H1 (cell line): ENCODE measurements at regions not wholly inside any gene's neighbourhood (a gene's known extent, or its start where the extent isn't known, plus 50 kb on each side); places are given as distances from the start of the nearest gene placed in this dataset.

Experiments
- CTCF ChIA-PET: fragments of 300-600 bp; sonication (Branson Sonifier 250); formaldehyde crosslinking; loops from one replicate; lab custom pipeline; 2021; ENCODE audit not compliant: partially characterized antibody; lab: Charles Lee
- POLR2A ChIA-PET: fragments of 300-600 bp; sonication (Branson Sonifier 250); formaldehyde crosslinking; loops from one replicate; lab custom pipeline; 2021; ENCODE audit warnings: inconsistent platforms; ENCODE audit not compliant: partially characterized antibody; lab: Charles Lee
- DNase-seq, 2 experiments: peaks; one replicate each; pipeline versions ENCODE4 v3.0.0 to v3.0.0-alpha.2; 2010 to 2022; ENCODE audit warnings: low spot score in 2 of 2, low read depth in 1 of 2, mixed read lengths in 1 of 2
- FAIRE-seq: peaks from 2 replicates; lab custom pipeline; 2011; peaks lifted over from hg19 to GRCh38; lab: Jason Lieb, UNC
- H2AFZ ChIP-seq: 2 replicates; pipeline ENCODE4 v1.8.1; 2012; ENCODE audit warnings: low read length, inconsistent platforms
- H2AK5ac ChIP-seq: 2 replicates; pipeline ENCODE4 v1.6.1; 2013; ENCODE audit warnings: low read depth, low read length
- H2BK120ac ChIP-seq: replicated peaks from 2 replicates; pipeline ENCODE3; 2013; ENCODE audit warnings: low read depth, low read length, inconsistent platforms
- H2BK12ac ChIP-seq: 2 replicates; pipeline ENCODE4 v1.6.1; 2013; ENCODE audit warnings: low read depth, low read length
- H2BK15ac ChIP-seq: 2 replicates; pipeline ENCODE4 v1.6.1; 2013; ENCODE audit warnings: low read length
- H2BK20ac ChIP-seq: 2 replicates; pipeline ENCODE4 v1.6.1; 2013; ENCODE audit warnings: low read length
- H2BK5ac ChIP-seq: 2 replicates; pipeline ENCODE4 v1.6.1; 2013; ENCODE audit warnings: low read depth, low read length
- H3K14ac ChIP-seq: 2 replicates; pipeline ENCODE4 v1.6.1; 2013; ENCODE audit warnings: inconsistent platforms; ENCODE audit not compliant: insufficient read length
- H3K18ac ChIP-seq: 2 replicates; pipeline ENCODE4 v1.6.1; 2013; ENCODE audit warnings: low read length; ENCODE audit errors: extremely low read depth
- H3K23ac ChIP-seq: 2 replicates; pipeline ENCODE4 v1.6.1; 2013; ENCODE audit warnings: inconsistent platforms; ENCODE audit not compliant: insufficient read length
- H3K23me2 ChIP-seq: 2 replicates; pipeline ENCODE4 v1.6.1; 2013; ENCODE audit warnings: low read depth, low read length
- H3K27ac ChIP-seq: 2 replicates; pipeline ENCODE4 v1.6.1; 2011; ENCODE audit warnings: low read depth, low read length, inconsistent platforms
- H3K27me3 ChIP-seq, 4 experiments: replicated peaks in 1 of 4; 1 replicate in 1 of 4; 2 replicates in 3 of 4; pipeline versions ENCODE4 v1.6.1 to v1.8.1; 2011 to 2013; ENCODE audit warnings: low read length in 3 of 4, mild to moderate bottlenecking in 3 of 4, inconsistent platforms in 2 of 4, mixed read lengths in 2 of 4, moderate library complexity in 1 of 4; ENCODE audit not compliant: control insufficient read depth in 3 of 4, insufficient read depth in 3 of 4; ENCODE audit errors: extremely low read depth in 1 of 4
- H3K36me3 ChIP-seq, 4 experiments: 2 replicates each; pipeline versions ENCODE4 v1.6.1 to v1.8.1; 2011 to 2013; ENCODE audit warnings: mild to moderate bottlenecking in 4 of 4, low read length in 3 of 4, moderate library complexity in 2 of 4, control low read depth in 1 of 4, inconsistent platforms in 1 of 4; ENCODE audit not compliant: insufficient read depth in 4 of 4, control insufficient read depth in 2 of 4
- H3K4ac ChIP-seq: replicated peaks from 2 replicates; pipeline ENCODE3; 2013; ENCODE audit warnings: low read length, low read depth, mixed read lengths, inconsistent platforms; ENCODE audit not compliant: insufficient read length
- H3K4me1 ChIP-seq, 4 experiments: replicated peaks in 1 of 4; 1 replicate in 1 of 4; 2 replicates in 3 of 4; pipeline versions ENCODE4 v1.6.1 to v1.8.1; 2011 to 2013; ENCODE audit warnings: low read length in 3 of 4, inconsistent platforms in 2 of 4, mixed read lengths in 1 of 4; ENCODE audit not compliant: insufficient read depth in 4 of 4, control insufficient read depth in 3 of 4
- H3K4me2 ChIP-seq, 2 experiments: 2 replicates each; pipeline versions ENCODE4 v1.6.1 to v1.8.1; 2011 to 2013; ENCODE audit warnings: low read depth in 2 of 2, low read length in 2 of 2, control low read depth in 1 of 2, inconsistent platforms in 1 of 2, mild to moderate bottlenecking in 1 of 2; ENCODE audit not compliant: insufficient read depth in 1 of 2
- H3K4me3 ChIP-seq, 4 experiments: fragments of 200-600, 300-600 bp in 1 of 4; sonication (generic), shearing (Covaris generic), sonication (Bioruptor Twin) in 1 of 4; 2 replicates each; pipeline versions ENCODE4 v1.5.1 to v1.8.1; 2011 to 2016; ENCODE audit warnings: low read length in 4 of 4, low read depth in 3 of 4, control low read depth in 2 of 4, inconsistent platforms in 2 of 4, mild to moderate bottlenecking in 2 of 4, mixed read lengths in 1 of 4, moderate library complexity in 1 of 4; ENCODE audit not compliant: insufficient read depth in 2 of 4; ENCODE audit errors: extremely low read depth in 1 of 4
- H3K56ac ChIP-seq: replicated peaks from 2 replicates; pipeline ENCODE3; 2013; ENCODE audit warnings: low read depth, mild to moderate bottlenecking, mixed read lengths, low read length, inconsistent platforms; ENCODE audit not compliant: insufficient read length
- H3K79me1 ChIP-seq: 2 replicates; pipeline ENCODE4 v1.6.1; 2013; ENCODE audit warnings: low read depth, low read length, control low read depth
- H3K79me2 ChIP-seq, 2 experiments: 2 replicates each; pipeline versions ENCODE4 v1.6.1 to v1.8.1; 2012 to 2013; ENCODE audit warnings: low read length in 2 of 2, mild to moderate bottlenecking in 2 of 2, inconsistent platforms in 1 of 2; ENCODE audit not compliant: insufficient read depth in 2 of 2, control insufficient read depth in 1 of 2
- H3K9ac ChIP-seq, 4 experiments: replicated peaks in 1 of 4; 1 replicate in 1 of 4; 2 replicates in 3 of 4; pipeline versions ENCODE4 v1.6.1 to v1.8.1; 2011 to 2013; ENCODE audit warnings: low read depth in 3 of 4, low read length in 3 of 4, control low read depth in 2 of 4, mild to moderate bottlenecking in 2 of 4, moderate library complexity in 2 of 4, inconsistent platforms in 1 of 4; ENCODE audit errors: extremely low read depth in 1 of 4
- H3K9me3 ChIP-seq, 2 experiments: 2 replicates each; pipeline versions ENCODE4 v1.6.1 to v1.8.1; 2012 to 2013; ENCODE audit warnings: mild to moderate bottlenecking in 2 of 2, moderate library complexity in 2 of 2, control low read depth in 1 of 2, inconsistent platforms in 1 of 2, low read depth in 1 of 2, low read length in 1 of 2, mixed read lengths in 1 of 2; ENCODE audit not compliant: insufficient read depth in 2 of 2
- H4K20me1 ChIP-seq, 2 experiments: replicated peaks in 1 of 2; 2 replicates each; pipeline versions ENCODE3 to v1.8.1; 2011 to 2013; ENCODE audit warnings: inconsistent platforms in 2 of 2, low read length in 2 of 2, mild to moderate bottlenecking in 1 of 2; ENCODE audit not compliant: insufficient read depth in 2 of 2, control insufficient read depth in 1 of 2
- H4K5ac ChIP-seq: 2 replicates; pipeline ENCODE4 v1.6.1; 2013; ENCODE audit warnings: low read length, low read depth, mixed read lengths, inconsistent platforms; ENCODE audit not compliant: insufficient read length
- H4K8ac ChIP-seq: 2 replicates; pipeline ENCODE4 v1.8.0; 2013; ENCODE audit warnings: mild to moderate bottlenecking, moderate library complexity, low read length, inconsistent platforms; ENCODE audit not compliant: insufficient read depth; ENCODE audit errors: extremely low read depth
- H4K91ac ChIP-seq: replicated peaks from 2 replicates; pipeline ENCODE3; 2013; ENCODE audit warnings: low read length, mixed read lengths, inconsistent platforms; ENCODE audit not compliant: insufficient read length
- CTBP2 ChIP-seq: IDR thresholded peaks from 2 replicates; pipeline ENCODE4 v1.7.0; 2011; ENCODE audit warnings: borderline replicate concordance, mild to moderate bottlenecking, moderate library complexity, mixed read lengths, low read length; ENCODE audit not compliant: insufficient read depth, insufficient read length
- POLR2AphosphoS5 ChIP-seq: IDR thresholded peaks from 2 replicates; pipeline ENCODE4 v1.6.1; 2011; ENCODE audit warnings: low read depth, low read length
- RNF2 ChIP-seq: fragments of 200-900, 300-1000 bp; sonication (generic); IDR thresholded peaks from 2 replicates; pipeline ENCODE4 v1.7.1; 2016; ENCODE audit warnings: borderline replicate concordance, low read depth, mild to moderate bottlenecking, antibody characterized with exemption, low read length; ENCODE audit not compliant: poor library complexity, severe bottlenecking; ENCODE audit errors: missing control alignments

DNA sequence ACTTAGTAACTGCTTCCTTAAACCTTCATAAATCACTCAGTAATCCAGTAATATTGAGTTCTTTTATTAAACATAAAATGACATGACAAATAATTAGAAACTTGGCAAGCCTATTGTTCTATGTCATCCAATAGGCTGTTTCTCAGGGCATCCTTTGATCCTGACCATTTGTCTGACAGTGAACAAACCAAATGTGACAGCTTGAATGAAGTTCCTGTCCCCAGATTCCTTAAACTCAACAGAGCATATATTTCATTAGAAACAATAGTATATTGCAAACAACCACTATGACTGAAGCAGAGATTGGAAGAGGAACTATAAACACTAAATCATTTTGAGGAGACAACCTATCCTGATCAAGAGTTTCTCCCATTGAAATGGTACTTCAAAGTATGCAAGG lies 113.6 kb upstream of the MDFIC2 start:
- Histone ChIP-seq H3K56ac (no peak overlapping the region), H4K20me1 (no peaks in the 10 kb centered on the region), H4K5ac (no peak overlapping the region), H3K9ac (no peak overlapping the region), H3K27ac (no peak overlapping the region), H3K4me3 (no peak overlapping the region), H4K91ac (no peak overlapping the region), H3K9me3 (no peaks in the 10 kb centered on the region), H4K8ac (no peak overlapping the region), H2AFZ (no peak overlapping the region), H2BK5ac (no peak overlapping the region), H3K4me2 (no peak overlapping the region), H3K18ac (no peak overlapping the region), H3K79me2 (no peaks in the 10 kb centered on the region), H3K4ac (no peak overlapping the region), H3K27me3 (no peaks in the 10 kb centered on the region), H3K23me2 (no peaks in the 10 kb centered on the region), H2BK12ac (no peak overlapping the region), H2BK20ac (no peak overlapping the region), H3K14ac (no peak overlapping the region), H3K4me1 (no peaks in the 10 kb centered on the region), H2AK5ac (no peak overlapping the region), H3K79me1 (no peaks in the 10 kb centered on the region), H3K23ac (no peak overlapping the region), H2BK15ac (no peak overlapping the region), H3K36me3 (no peaks in the 10 kb centered on the region), H2BK120ac (no peak overlapping the region)
- CTCF ChIA-PET, result no interaction called here
- POLR2A ChIA-PET, result no interaction called here
- no peak for FAIRE-seq
- DNase-seq, result no peak
- TF ChIP-seq CTBP2 (no peak), RNF2 (no peak), POLR2AphosphoS5 (no peak)
